Ecto neural progenitor cell (in vitro differentiated cells): ENCODE measurements at regions not wholly inside any gene's neighbourhood (a gene's known extent, or its start where the extent isn't known, plus 50 kb on each side); places are given as distances from the start of the nearest gene placed in this dataset.

Experiments used
- DNase-seq: peaks from one replicate; pipeline ENCODE4 v3.0.0-alpha.2; 2018; ENCODE audit warnings: low spot score

- DNase-seq, result no peak
Observed at GRCh38 chr20:6956056-6956455, 188.6 kb downstream of the BMP2 start.

- no peak for DNase-seq
Observed at GRCh38 chr20:6956574-6956973, 189.1 kb downstream of the BMP2 start.

- DNase-seq, result no peak
Observed at GRCh38 chr20:6959900-6960312, 192.4 kb downstream of the BMP2 start.

GRCh38 chr20:6966721-6967120 lies 199.2 kb downstream of the BMP2 start:
- DNase-seq, result no peak

- no peak for DNase-seq
Observed at GRCh38 chr20:6974838-6975237, 207.4 kb downstream of the BMP2 start.

- no peak for DNase-seq
Observed at GRCh38 chr20:6975311-6975710, 207.8 kb downstream of the BMP2 start.

- no peak for DNase-seq
Observed at GRCh38 chr20:6976106-6976900, 208.8 kb downstream of the BMP2 start.

GRCh38 chr20:6979621-6980020 lies 212.1 kb downstream of the BMP2 start:
- DNase-seq, result no peak

- DNase-seq, result no peak
Observed at GRCh38 chr20:6993011-6993410, 225.5 kb downstream of the BMP2 start.

GRCh38 chr20:6993511-6993910 lies 226.0 kb downstream of the BMP2 start:
- DNase-seq, result no peak

GRCh38 chr20:6994452-6994851 lies 227.0 kb downstream of the BMP2 start:
- no peak for DNase-seq

- no peak for DNase-seq
Observed at GRCh38 chr20:6998909-6999308, 231.4 kb downstream of the BMP2 start.

GRCh38 chr20:6999381-6999780 lies 231.9 kb downstream of the BMP2 start:
- no peak for DNase-seq

- no peak for DNase-seq
Observed at GRCh38 chr20:7003598-7003997, 236.1 kb downstream of the BMP2 start.

GRCh38 chr20:7004801-7005200 lies 237.3 kb downstream of the BMP2 start:
- no peak for DNase-seq

- DNase-seq, result no peak
Observed at GRCh38 chr20:7010527-7010926, 243.0 kb downstream of the BMP2 start.

- DNase-seq, result no peak
Observed at GRCh38 chr20:7015257-7015656, 247.8 kb downstream of the BMP2 start.

- DNase-seq, result no peak
Observed at GRCh38 chr20:7022597-7022996, 255.1 kb downstream of the BMP2 start.

GRCh38 chr20:7025635-7026034 lies 258.1 kb downstream of the BMP2 start:
- DNase-seq, result no peak

- DNase-seq, result no peak
Observed at GRCh38 chr20:7029019-7029418, 261.5 kb downstream of the BMP2 start.

- no peak for DNase-seq
Observed at GRCh38 chr20:7031222-7031621, 263.7 kb downstream of the BMP2 start.

GRCh38 chr20:7038029-7038428 lies 270.5 kb downstream of the BMP2 start:
- no peak for DNase-seq

- DNase-seq, result no peak
Observed at GRCh38 chr20:7057611-7058010, 290.1 kb downstream of the BMP2 start.

GRCh38 chr20:7078804-7079203 lies 311.3 kb downstream of the BMP2 start:
- DNase-seq, result no peak
